Neural progenitor cell (in vitro differentiated cells): ENCODE measurements at regions not wholly inside any gene's neighbourhood (a gene's known extent, or its start where the extent isn't known, plus 50 kb on each side); places are given as distances from the start of the nearest gene placed in this dataset.

Experiments
- CTCF ChIP-seq: fragments of 200-600 bp; sonication (generic); IDR thresholded peaks from 2 replicates; pipeline ENCODE4 v1.5.1; 2017; ENCODE audit warnings: antibody characterized with exemption, mild to moderate bottlenecking
- EZH2 ChIP-seq: fragments of 200-600 bp; sonication (generic); IDR thresholded peaks from 2 replicates; pipeline ENCODE4 v1.6.1; 2017; ENCODE audit warnings: antibody characterized with exemption, mild to moderate bottlenecking, moderate library complexity
- EZH2phosphoT487 ChIP-seq: fragments of 200-600 bp; sonication (generic); IDR thresholded peaks from 2 replicates; pipeline ENCODE4 v1.6.1; 2017; ENCODE audit warnings: antibody characterized with exemption

GRCh38 chr1:189607477-189608096, 870.1 kb downstream of the BRINP3 start:
- TF ChIP-seq CTCF, result no peak
- no peak for TF ChIP-seq EZH2
- no peak for TF ChIP-seq EZH2phosphoT487
